ENCODE measurements at regions not wholly inside any gene's neighbourhood (a gene's known extent, or its start where the extent isn't known, plus 50 kb on each side); places are given as distances from the start of the nearest gene placed in this dataset.
"Not testable (repeated sequence)": the region's sequence is repeated elsewhere in the genome, so short reads cannot be mapped to it uniquely, and the experiment has no call there.

GRCh38 chr5:176134529-176135223 lies 103.5 kb upstream of the SIMC1 start:
- Histone ChIP-seq H3K4ac (ENCODE audit: low read length) (no peak overlapping the region), H3K27me3 (ENCODE audit: control insufficient read depth in 3 of 3, insufficient read depth in 3 of 3, low read depth in 1 of 3, low read length in 3 of 3) (peaks cover 7 to 32% (median 31%) of the 10 kb centered on the region in 3 experiments), H3K9me3 (replicated peaks in 1 of 2; ENCODE audit: control insufficient read depth in 2 of 2, insufficient read depth in 1 of 2, low read depth in 1 of 2, low read length in 2 of 2) (peaks cover 0 to 6% of the 10 kb centered on the region in 2 donors), H2BK12ac (ENCODE audit: low read length) (no peak overlapping the region), H3K79me1 (ENCODE audit: low read depth, low read length) (no peaks in the 10 kb centered on the region), H3K4me1 (ENCODE audit: control insufficient read depth in 2 of 2, insufficient read depth in 1 of 2, low read depth in 1 of 2, low read length in 2 of 2) (peaks cover 0 to 3% of the 10 kb centered on the region in 2 donors), H3K36me3 (replicated peaks in 1 of 2; ENCODE audit: control insufficient read depth in 2 of 2, insufficient read depth in 2 of 2, low read length in 2 of 2) (no peaks in the 10 kb centered on the region), H2AFZ (ENCODE audit: low read length) (no peak overlapping the region), H4K8ac (ENCODE audit: low read depth, low read length) (no peak overlapping the region), H2BK15ac (ENCODE audit: low read length) (peak overlapping the region; percentile 81), H3K4me3 (ENCODE audit: low read length in 2 of 2) (no peak overlapping the region), H3K27ac (replicated peaks; ENCODE audit: low read length) (no peak overlapping the region), H3K4me2 (ENCODE audit: insufficient read depth, low read length, poor library complexity, severe bottlenecking) (peak overlapping the region; percentile 18), H3K9ac (ENCODE audit: low read depth, low read length, poor library complexity) (peak overlapping the region; percentile 12), H2BK120ac (ENCODE audit: low read depth, low read length) (no peak overlapping the region), H3K23ac (ENCODE audit: low read depth, low read length, poor library complexity) (no peak overlapping the region), H2BK5ac (ENCODE audit: low read length) (no peak overlapping the region), H3K14ac (ENCODE audit: low read length) (no peak overlapping the region), H2AK5ac (ENCODE audit: low read depth, low read length) (peak overlapping the region; percentile 88), H4K91ac (ENCODE audit: low read depth, low read length, poor library complexity) (no peak overlapping the region), H3K18ac (ENCODE audit: low read length) (peak overlapping the region; percentile 76)
- WGBS, 2 donors (ENCODE audit: extremely low coverage in 2 of 2, insufficient read length in 2 of 2, insufficient replicate concordance in 1 of 2), result no CpG with 5 or more reads among the region's 17 CpGs
- no peak for DNase-seq (ENCODE audit: low spot score)

- H3K4me1 ChIP-seq (ENCODE audit: control insufficient read depth in 2 of 2, insufficient read depth in 1 of 2, low read depth in 1 of 2, low read length in 2 of 2); H3K9ac ChIP-seq (ENCODE audit: low read depth, low read length, poor library complexity); H3K4me3 ChIP-seq (ENCODE audit: low read length in 2 of 2); H3K36me3 ChIP-seq (replicated peaks in 1 of 2; ENCODE audit: control insufficient read depth in 2 of 2, insufficient read depth in 2 of 2, low read length in 2 of 2); H3K23ac ChIP-seq (ENCODE audit: low read depth, low read length, poor library complexity); H3K9me3 ChIP-seq (replicated peaks in 1 of 2; ENCODE audit: control insufficient read depth in 2 of 2, insufficient read depth in 1 of 2, low read depth in 1 of 2, low read length in 2 of 2); H3K4me2 ChIP-seq (ENCODE audit: insufficient read depth, low read length, poor library complexity, severe bottlenecking); H2AK5ac ChIP-seq (ENCODE audit: low read depth, low read length); H2BK12ac ChIP-seq (ENCODE audit: low read length); H2AFZ ChIP-seq (ENCODE audit: low read length); H4K8ac ChIP-seq (ENCODE audit: low read depth, low read length); H3K79me1 ChIP-seq (ENCODE audit: low read depth, low read length); H3K18ac ChIP-seq (ENCODE audit: low read length); H3K27ac ChIP-seq (replicated peaks; ENCODE audit: low read length); H2BK5ac ChIP-seq (ENCODE audit: low read length); DNase-seq (ENCODE audit: low spot score); H3K14ac ChIP-seq (ENCODE audit: low read length); H2BK15ac ChIP-seq (ENCODE audit: low read length); H2BK120ac ChIP-seq (ENCODE audit: low read depth, low read length); H3K4ac ChIP-seq (ENCODE audit: low read length); H4K91ac ChIP-seq (ENCODE audit: low read depth, low read length, poor library complexity): not testable (repeated sequence)
- no CpG with 5 or more reads among the region's 1 CpG for WGBS, 2 donors (ENCODE audit: extremely low coverage in 2 of 2, insufficient read length in 2 of 2, insufficient replicate concordance in 1 of 2)
- peaks cover 0 to 13% (median 6%) of the 10 kb centered on the region in 3 experiments for H3K27me3 ChIP-seq (ENCODE audit: control insufficient read depth in 3 of 3, insufficient read depth in 3 of 3, low read depth in 1 of 3, low read length in 3 of 3)
Measured at GRCh38 chr5:176140138-176140537, 98.1 kb upstream of the SIMC1 start.

DNA sequence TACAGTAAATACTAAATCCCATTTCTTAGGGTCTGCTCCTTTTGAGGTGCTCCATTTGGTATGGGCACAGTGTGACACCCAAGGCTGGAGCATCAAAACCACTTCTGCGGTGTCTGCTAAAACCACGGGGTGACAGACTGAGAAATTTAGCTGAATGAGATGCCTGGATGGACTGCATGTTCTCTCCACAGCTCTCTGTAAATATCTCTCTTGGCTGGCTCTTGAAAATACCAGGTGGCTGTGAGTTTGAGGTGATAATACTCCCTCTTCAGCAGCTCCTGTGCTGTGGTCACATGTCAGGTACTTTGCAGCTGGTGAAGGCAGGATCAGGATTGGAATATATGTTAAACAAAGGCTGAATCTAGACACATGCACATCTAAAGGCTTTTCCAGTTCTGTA lies 93.7 kb upstream of the SIMC1 start:
- H3K36me3 ChIP-seq (replicated peaks in 1 of 2; ENCODE audit: control insufficient read depth in 2 of 2, insufficient read depth in 2 of 2, low read length in 2 of 2), result no peaks in the 10 kb centered on the region
- H3K4ac ChIP-seq (ENCODE audit: low read length), result no peak overlapping the region
- H2BK120ac ChIP-seq (ENCODE audit: low read depth, low read length), result no peak overlapping the region
- H3K4me3 ChIP-seq (ENCODE audit: low read length in 2 of 2), result no peak overlapping the region
- no peak overlapping the region for H2BK12ac ChIP-seq (ENCODE audit: low read length)
- no peak overlapping the region for H3K9ac ChIP-seq (ENCODE audit: low read depth, low read length, poor library complexity)
- no peak overlapping the region for H2AFZ ChIP-seq (ENCODE audit: low read length)
- H3K27me3 ChIP-seq (ENCODE audit: control insufficient read depth in 3 of 3, insufficient read depth in 3 of 3, low read depth in 1 of 3, low read length in 3 of 3), result peaks cover 0 to 25% (median 3%) of the 10 kb centered on the region in 3 experiments
- peaks cover 0 to 2% of the 10 kb centered on the region in 2 donors for H3K4me1 ChIP-seq (ENCODE audit: control insufficient read depth in 2 of 2, insufficient read depth in 1 of 2, low read depth in 1 of 2, low read length in 2 of 2)
- no CpG with 5 or more reads among the region's 2 CpGs for WGBS, 2 donors (ENCODE audit: extremely low coverage in 2 of 2, insufficient read length in 2 of 2, insufficient replicate concordance in 1 of 2)
- H4K8ac ChIP-seq (ENCODE audit: low read depth, low read length), result no peak overlapping the region
- H3K4me2 ChIP-seq (ENCODE audit: insufficient read depth, low read length, poor library complexity, severe bottlenecking), result no peak overlapping the region
- no peak overlapping the region for H3K27ac ChIP-seq (replicated peaks; ENCODE audit: low read length)
- no peaks in the 10 kb centered on the region for H3K9me3 ChIP-seq (replicated peaks in 1 of 2; ENCODE audit: control insufficient read depth in 2 of 2, insufficient read depth in 1 of 2, low read depth in 1 of 2, low read length in 2 of 2)
- H3K23ac ChIP-seq (ENCODE audit: low read depth, low read length, poor library complexity), result no peak overlapping the region
- no peak overlapping the region for H3K14ac ChIP-seq (ENCODE audit: low read length)
- no peak overlapping the region for H2BK5ac ChIP-seq (ENCODE audit: low read length)
- no peak overlapping the region for H4K91ac ChIP-seq (ENCODE audit: low read depth, low read length, poor library complexity)
- H3K18ac ChIP-seq (ENCODE audit: low read length), result no peak overlapping the region
- no peak for DNase-seq (ENCODE audit: low spot score)
- no peaks in the 10 kb centered on the region for H3K79me1 ChIP-seq (ENCODE audit: low read depth, low read length)
- H2AK5ac ChIP-seq (ENCODE audit: low read depth, low read length), result no peak overlapping the region
- no peak overlapping the region for H2BK15ac ChIP-seq (ENCODE audit: low read length)

DNA sequence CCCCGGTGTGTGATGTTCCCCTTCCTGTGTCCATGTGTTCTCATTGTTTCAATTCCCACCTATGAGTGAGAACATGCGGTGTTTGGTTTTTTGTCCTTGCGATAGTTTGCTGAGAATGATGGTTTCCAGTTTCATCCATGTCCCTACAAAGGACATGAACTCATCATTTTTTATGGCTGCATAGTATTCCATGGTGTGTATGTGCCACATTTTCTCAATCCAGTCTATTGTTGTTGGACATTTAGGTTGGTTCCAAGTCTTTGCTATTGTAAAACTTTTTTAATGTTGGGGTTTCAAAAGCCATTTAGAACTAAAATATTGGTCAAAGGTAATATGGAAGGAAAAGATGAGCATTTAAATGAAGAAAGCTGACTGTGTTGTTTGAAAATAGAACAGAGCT lies 88.3 kb upstream of the SIMC1 start:
- no CpG with 5 or more reads among the region's 3 CpGs for WGBS, 2 donors (ENCODE audit: extremely low coverage in 2 of 2, insufficient read length in 2 of 2, insufficient replicate concordance in 1 of 2)
- not testable (repeated sequence) for H2BK5ac ChIP-seq (ENCODE audit: low read length); H3K4me2 ChIP-seq (ENCODE audit: insufficient read depth, low read length, poor library complexity, severe bottlenecking)

More for the DNA sequence above, 88.3 kb upstream of the SIMC1 start:
- not testable (repeated sequence) for H3K23ac ChIP-seq (ENCODE audit: low read depth, low read length, poor library complexity); H3K9me3 ChIP-seq (replicated peaks in 1 of 2; ENCODE audit: control insufficient read depth in 2 of 2, insufficient read depth in 1 of 2, low read depth in 1 of 2, low read length in 2 of 2); H4K91ac ChIP-seq (ENCODE audit: low read depth, low read length, poor library complexity); H3K4ac ChIP-seq (ENCODE audit: low read length); H3K14ac ChIP-seq (ENCODE audit: low read length); H2BK120ac ChIP-seq (ENCODE audit: low read depth, low read length); H2AK5ac ChIP-seq (ENCODE audit: low read depth, low read length); H3K18ac ChIP-seq (ENCODE audit: low read length); H2BK15ac ChIP-seq (ENCODE audit: low read length); H2BK12ac ChIP-seq (ENCODE audit: low read length); DNase-seq (ENCODE audit: low spot score); H3K27ac ChIP-seq (replicated peaks; ENCODE audit: low read length); H4K8ac ChIP-seq (ENCODE audit: low read depth, low read length); H3K36me3 ChIP-seq (replicated peaks in 1 of 2; ENCODE audit: control insufficient read depth in 2 of 2, insufficient read depth in 2 of 2, low read length in 2 of 2); H3K79me1 ChIP-seq (ENCODE audit: low read depth, low read length); H3K4me3 ChIP-seq (ENCODE audit: low read length in 2 of 2); H2AFZ ChIP-seq (ENCODE audit: low read length); H3K9ac ChIP-seq (ENCODE audit: low read depth, low read length, poor library complexity)
- H3K27me3 ChIP-seq (ENCODE audit: control insufficient read depth in 3 of 3, insufficient read depth in 3 of 3, low read depth in 1 of 3, low read length in 3 of 3), result peaks cover 0 to 42% (median 2%) of the 10 kb centered on the region in 3 experiments
- peaks cover 11 to 18% of the 10 kb centered on the region in 2 donors for H3K4me1 ChIP-seq (ENCODE audit: control insufficient read depth in 2 of 2, insufficient read depth in 1 of 2, low read depth in 1 of 2, low read length in 2 of 2)

Measured in neuronal stem cell (in vitro differentiated cells).